Iris pigment epithelial cell (primary cell): ENCODE measurements at regions not wholly inside any gene's neighbourhood (a gene's known extent, or its start where the extent isn't known, plus 50 kb on each side); places are given as distances from the start of the nearest gene placed in this dataset.
A peak's percentile ranks its signal among the peaks of the same experiment; 100 is the strongest.

ENCODE experiments used
- DNase-seq: peaks from one replicate; pipeline ENCODE4 v3.0.0-alpha.2; 2011; ENCODE audit warnings: low read depth

GRCh38 chr6:156564127-156564806 lies 212.9 kb upstream of the ARID1B start:
- peak; percentile 53 for DNase-seq

- DNase-seq = no peak
These were observed 213.5 kb upstream of the ARID1B start for GRCh38 chr6:156563714-156564113.

DNA sequence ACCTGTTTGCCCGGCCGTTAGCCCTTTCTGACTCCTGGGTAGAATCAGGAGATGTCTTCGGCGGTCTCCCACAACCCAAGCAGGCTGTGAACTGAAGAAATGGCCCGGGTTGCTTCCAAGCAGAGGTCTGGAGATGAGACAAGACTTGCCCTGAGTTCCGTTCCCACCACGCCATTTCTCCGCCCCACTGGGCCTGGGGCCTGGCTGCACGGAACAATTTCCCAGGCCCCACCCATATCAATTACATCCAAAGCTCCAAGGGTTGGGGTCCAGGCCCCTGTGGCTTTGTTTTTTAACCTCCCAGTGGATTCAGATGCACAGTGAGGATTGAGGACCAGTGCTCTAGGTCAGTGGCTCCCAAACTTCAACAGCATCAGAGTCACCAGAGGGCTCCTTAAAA lies 214.5 kb upstream of the ARID1B start:
- no peak for DNase-seq

DNA sequence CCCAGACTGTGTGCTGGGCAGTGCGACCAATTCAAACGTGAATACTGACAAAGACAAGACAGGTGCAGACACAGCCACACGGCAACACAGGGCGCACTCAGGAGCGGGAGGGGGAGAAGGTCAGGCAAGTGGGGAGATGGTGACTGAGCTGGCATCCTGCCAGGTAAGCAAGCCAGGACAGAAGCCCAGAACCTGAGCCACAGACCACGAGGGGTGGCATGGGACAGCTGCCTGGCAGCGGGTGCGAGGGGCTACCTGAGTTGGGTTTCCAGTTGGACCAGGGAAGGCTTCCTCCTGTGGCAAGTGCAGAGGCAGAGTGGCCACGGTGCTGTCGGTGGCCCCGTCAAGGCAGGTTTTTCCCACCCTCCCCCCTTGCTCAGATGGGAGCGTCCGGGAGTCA lies 215.2 kb upstream of the ARID1B start:
- no peak for DNase-seq

DNA sequence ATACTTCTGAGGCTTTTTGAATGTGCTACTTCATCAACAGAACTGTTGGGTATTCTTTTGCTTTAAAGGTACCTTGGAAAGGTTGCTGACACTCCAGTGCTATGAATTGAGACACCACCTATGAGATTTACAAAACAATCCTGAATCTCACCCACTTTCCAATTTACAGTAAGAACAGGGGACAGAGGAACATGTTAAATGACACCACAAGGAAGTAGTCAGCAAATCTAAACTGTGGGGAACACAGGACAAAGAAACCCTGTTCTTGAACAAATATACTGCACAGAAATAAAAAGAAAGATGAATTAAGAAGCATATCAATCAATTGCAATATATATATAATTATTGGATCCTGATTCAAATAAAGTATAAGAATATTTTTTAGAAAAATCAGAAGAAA lies 216.7 kb upstream of the ARID1B start:
- no peak for DNase-seq

DNA sequence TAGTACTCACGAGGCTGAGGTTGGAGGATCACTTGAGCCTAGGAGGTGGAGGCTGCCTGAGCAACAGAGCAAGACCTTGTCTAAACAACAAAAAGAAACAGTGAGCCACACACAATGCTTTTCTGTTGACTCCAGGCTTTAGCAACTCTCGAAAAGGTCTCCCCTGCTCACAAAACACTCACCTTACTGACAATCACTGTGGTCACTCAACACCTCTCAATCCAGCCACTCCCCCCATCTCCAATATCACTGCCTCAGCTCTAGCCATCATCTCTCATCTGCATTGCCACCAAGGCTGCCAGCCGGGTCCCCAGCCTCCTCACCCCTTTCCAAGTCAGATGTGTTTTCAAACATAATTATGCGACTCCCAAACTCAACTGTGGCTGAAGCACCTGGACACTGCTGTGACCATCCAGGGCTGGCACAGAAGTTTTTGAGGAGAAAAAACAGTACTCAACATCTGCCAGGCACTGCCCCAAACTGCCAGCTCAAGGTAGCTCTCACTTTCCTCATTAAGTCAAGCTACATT lies 218.0 kb upstream of the ARID1B start:
- no peak for DNase-seq

DNA sequence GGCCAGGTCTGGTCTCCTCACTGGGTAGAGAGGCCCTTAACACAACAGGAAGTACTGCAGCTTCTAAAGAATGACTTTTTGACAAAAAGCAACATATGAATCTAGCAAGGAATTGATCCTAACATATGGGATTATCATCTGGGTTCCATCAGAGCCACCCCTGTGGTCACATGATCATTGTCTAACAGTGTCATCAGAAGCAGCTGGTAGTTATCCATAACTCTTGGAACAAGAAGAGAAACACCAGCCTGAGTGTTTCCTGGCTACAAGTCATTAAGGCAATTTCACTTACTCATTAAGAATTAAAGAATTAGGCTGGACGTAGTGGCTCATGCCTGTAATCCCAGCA lies 219.3 kb upstream of the ARID1B start:
- DNase-seq = no peak

- peak; percentile 2 for DNase-seq
These were observed 219.8 kb upstream of the ARID1B start for GRCh38 chr6:156557251-156557910.

DNA sequence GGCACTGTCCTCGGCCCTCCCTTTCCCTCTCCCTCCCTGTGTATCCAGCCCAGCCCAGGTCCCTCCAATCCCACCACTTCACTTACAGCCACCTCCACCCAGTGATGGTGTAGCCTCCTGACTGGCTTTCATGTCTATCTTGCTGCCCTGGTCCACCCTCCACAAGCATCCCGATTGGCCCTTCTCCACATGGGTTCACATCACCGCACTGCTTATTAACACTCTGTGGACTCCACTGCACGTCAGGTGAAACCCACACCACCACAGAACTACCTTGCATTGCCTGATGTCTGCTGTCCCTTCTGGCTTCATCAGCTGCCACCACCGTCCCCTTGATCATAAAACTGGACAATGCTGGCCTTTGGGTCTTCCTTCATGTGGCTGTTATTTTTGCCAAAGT lies 220.4 kb upstream of the ARID1B start:
- DNase-seq = no peak

- DNase-seq = no peak
These were observed 222.1 kb upstream of the ARID1B start for GRCh38 chr6:156555116-156555515.

DNA sequence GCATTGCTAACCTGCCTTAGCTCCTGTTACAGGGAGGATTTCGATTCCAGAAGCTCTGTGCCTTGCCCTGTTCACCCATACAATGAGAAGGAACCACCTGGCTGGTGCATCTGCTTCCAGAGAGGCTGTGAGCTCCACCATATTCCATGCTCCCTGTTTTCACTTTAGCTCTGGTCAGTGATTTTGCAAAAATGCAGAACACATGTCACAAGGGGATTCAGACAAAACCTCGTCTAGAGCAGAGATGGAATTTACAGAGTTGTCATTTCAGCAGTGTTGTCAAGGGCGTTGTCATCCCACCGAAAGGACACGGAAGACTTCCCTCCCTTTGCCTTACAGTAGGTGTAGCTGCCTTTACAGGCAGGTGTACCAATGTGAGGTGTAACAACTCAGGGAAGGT lies 223.0 kb upstream of the ARID1B start:
- no peak for DNase-seq

DNA sequence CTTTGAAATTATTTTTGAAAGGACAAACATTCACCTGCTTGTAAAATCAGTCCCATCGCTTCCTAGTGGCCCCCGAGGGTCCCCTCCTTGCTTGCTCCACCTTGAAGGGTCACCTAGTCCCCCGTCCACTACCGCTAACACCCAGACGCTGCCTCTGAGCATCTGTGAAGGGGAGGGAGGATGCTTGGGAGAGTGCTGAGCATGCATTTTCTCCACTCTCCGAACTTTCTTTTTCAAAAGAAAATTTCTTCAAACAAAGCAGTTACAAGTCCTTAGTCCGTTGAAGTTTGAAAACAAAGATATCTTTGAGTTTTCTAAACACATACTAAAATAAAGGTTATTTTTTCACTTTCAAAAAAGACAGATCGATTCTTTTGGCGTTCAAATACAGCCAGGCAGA lies 224.3 kb upstream of the ARID1B start:
- no peak for DNase-seq

- no peak for DNase-seq
These were observed 226.2 kb upstream of the ARID1B start for GRCh38 chr6:156550949-156551348.

DNA sequence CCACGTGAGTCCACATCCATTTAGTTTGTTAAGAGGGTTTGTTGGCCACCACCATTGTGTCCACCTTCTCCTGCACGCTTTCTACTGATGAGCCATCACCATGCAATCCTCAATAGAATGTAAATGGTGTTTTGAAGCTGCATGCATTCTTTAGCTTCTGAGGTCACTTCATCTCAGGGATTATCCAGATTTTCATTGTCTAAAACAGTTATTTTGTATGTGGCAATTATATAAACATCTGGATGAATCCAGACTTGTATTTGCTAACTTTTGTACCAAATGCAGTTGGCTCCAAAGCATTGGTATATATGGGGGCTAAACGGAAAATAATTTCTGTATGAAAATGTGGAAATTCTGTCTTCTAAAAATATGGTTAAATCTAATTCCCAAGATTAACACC lies 231.2 kb upstream of the ARID1B start:
- no peak for DNase-seq

DNA sequence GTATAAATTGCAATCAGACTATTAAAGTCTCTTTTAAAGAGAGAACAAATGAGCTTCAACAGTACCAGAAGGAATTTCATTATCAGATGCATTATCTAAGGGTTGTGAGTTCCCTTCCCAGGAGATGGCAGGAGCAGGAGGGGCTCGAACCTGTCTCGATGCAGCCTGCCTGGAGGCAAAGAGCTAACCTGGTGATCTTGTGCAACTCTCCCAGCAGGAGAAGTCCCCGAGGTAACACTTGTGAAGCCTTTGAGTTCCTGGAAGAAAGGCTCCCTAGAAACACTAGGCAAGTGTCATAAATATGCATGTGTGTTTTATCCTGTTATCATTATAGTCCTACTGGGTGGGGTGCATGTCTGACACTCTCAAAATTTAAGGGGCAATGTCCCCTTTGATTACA lies 232.2 kb upstream of the ARID1B start:
- no peak for DNase-seq

GRCh38 chr6:156544046-156544445 lies 233.1 kb upstream of the ARID1B start:
- DNase-seq = no peak

DNA sequence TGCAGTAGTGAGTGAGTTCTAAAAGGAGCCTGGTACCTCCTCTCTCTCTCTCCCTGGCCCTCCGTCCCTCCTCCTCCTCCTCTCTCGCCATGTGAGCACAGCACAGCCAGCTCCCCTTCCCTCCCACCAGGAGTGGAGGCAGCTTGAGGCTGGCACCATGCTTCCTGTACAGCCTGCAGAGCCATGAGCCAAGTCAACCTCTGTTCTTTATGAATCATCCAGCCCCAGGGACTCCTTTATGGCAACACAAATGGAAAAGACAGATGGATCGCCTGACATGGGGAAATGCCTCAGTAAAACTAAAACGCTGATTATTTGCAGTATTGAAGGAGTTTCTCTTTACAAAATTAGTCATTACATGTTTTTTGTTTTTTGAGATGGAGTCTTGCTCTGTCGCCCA lies 233.7 kb upstream of the ARID1B start:
- DNase-seq = no peak

GRCh38 chr6:156538875-156539660 lies 238.1 kb upstream of the ARID1B start:
- DNase-seq = no peak

- no peak for DNase-seq
These were observed 242.6 kb upstream of the ARID1B start for GRCh38 chr6:156534594-156534993.

DNA sequence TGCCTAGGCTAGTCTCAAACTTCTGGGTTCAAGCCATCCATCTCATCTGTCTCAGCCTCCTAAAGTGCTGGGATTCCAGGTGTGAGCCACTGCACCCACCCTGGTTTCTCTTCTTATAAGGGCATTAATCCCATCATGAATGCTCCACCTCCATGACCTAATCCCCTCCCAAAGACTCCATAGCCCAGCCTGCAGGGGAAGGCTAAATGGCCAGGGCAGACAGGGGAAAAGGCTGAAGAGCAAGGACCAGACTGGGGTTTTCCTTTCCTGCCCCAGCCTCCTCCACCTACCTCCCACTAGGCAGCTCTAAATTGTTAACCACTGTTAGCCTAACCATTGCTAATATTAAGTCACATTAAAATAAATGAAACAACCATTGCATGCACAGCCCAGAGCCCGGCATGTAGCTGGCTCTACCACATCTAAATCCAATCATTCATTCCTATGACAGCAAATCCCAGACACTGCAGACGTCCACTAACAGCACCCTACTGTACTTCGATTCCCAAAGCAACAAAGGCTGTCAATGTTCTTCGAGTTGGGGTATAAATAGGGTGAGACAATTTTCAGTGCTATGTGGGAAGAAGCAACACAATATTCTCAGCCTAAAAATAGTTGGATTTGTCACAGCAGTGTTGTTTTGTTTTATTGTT lies 243.2 kb upstream of the ARID1B start:
- DNase-seq = no peak

- DNase-seq = no peak
These were observed 251.1 kb upstream of the ARID1B start for GRCh38 chr6:156526081-156526480.

- DNase-seq = no peak
These were observed 251.6 kb upstream of the ARID1B start for GRCh38 chr6:156525541-156525940.

DNA sequence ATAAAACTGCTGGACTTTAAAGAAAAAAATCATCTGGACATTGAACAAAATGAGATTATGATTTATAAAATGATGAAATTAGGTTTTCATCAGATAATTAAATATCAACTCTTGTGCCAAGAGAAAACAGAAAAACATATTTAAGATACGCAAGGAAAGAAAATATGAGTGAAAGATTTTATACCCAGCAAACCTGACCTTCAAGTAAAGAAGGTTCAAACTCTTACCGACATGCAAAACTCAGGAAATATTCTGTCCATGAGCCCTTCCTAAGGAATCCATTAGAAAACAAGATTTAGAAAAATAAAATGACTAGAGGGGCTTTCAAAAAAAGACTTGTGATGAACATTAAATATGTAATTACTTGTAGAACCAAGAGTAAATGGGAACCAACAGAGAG lies 257.2 kb upstream of the ARID1B start:
- no peak for DNase-seq
